Ecto neural progenitor cell (in vitro differentiated cells): ENCODE measurements at regions not wholly inside any gene's neighbourhood (a gene's known extent, or its start where the extent isn't known, plus 50 kb on each side); places are given as distances from the start of the nearest gene placed in this dataset.
"Not testable (repeated sequence)": the region's sequence is repeated elsewhere in the genome, so short reads cannot be mapped to it uniquely, and the experiment has no call there.

Experiments
- DNase-seq: peaks from one replicate; pipeline ENCODE4 v3.0.0-alpha.2; 2018; ENCODE audit warnings: low spot score

GRCh38 chr15:54841701-54842305, 354.9 kb downstream of the RSL24D1 start:
- no peak for DNase-seq

- DNase-seq = no peak
These were observed 355.9 kb downstream of the RSL24D1 start for GRCh38 chr15:54840621-54841398.

GRCh38 chr15:54839379-54839778, 357.4 kb downstream of the RSL24D1 start:
- no peak for DNase-seq

- no peak for DNase-seq
These were observed 360.5 kb downstream of the RSL24D1 start for GRCh38 chr15:54836052-54836795.

GRCh38 chr15:54829821-54830220, 366.9 kb downstream of the RSL24D1 start:
- no peak for DNase-seq

GRCh38 chr15:54820811-54821210, 375.9 kb downstream of the RSL24D1 start:
- DNase-seq = no peak

- no peak for DNase-seq
These were observed 376.6 kb downstream of the RSL24D1 start for GRCh38 chr15:54820098-54820497.

GRCh38 chr15:54816401-54816800, 380.3 kb downstream of the RSL24D1 start:
- no peak for DNase-seq

GRCh38 chr15:54815556-54815955, 381.2 kb downstream of the RSL24D1 start:
- DNase-seq = no peak

GRCh38 chr15:54812383-54812782, 384.4 kb downstream of the RSL24D1 start:
- no peak for DNase-seq

GRCh38 chr15:54810496-54810895, 386.2 kb downstream of the RSL24D1 start:
- no peak for DNase-seq

GRCh38 chr15:54810031-54810430, 386.7 kb downstream of the RSL24D1 start:
- DNase-seq = no peak

GRCh38 chr15:54808321-54808720, 388.4 kb downstream of the RSL24D1 start:
- no peak for DNase-seq

GRCh38 chr15:54803987-54804386, 392.8 kb downstream of the RSL24D1 start:
- DNase-seq = no peak

GRCh38 chr15:54803134-54803808, 393.5 kb downstream of the RSL24D1 start:
- no peak for DNase-seq

GRCh38 chr15:54792526-54792925, 404.2 kb downstream of the RSL24D1 start:
- no peak for DNase-seq

- DNase-seq = no peak
These were observed 406.0 kb downstream of the RSL24D1 start for GRCh38 chr15:54790693-54791092.

GRCh38 chr15:54789376-54789775, 407.4 kb downstream of the RSL24D1 start:
- DNase-seq = no peak

GRCh38 chr15:54781220-54781619, 415.5 kb downstream of the RSL24D1 start:
- not testable (repeated sequence) for DNase-seq

- DNase-seq = no peak
These were observed 417.5 kb downstream of the RSL24D1 start for GRCh38 chr15:54779271-54779670.

- DNase-seq = no peak
These were observed 420.3 kb downstream of the RSL24D1 start for GRCh38 chr15:54776410-54776809.

- DNase-seq = no peak
These were observed 424.1 kb downstream of the RSL24D1 start for GRCh38 chr15:54772663-54773062.
